Lower lobe of right lung (tissue), 2 donors: ENCODE measurements at regions not wholly inside any gene's neighbourhood (a gene's known extent, or its start where the extent isn't known, plus 50 kb on each side); places are given as distances from the start of the nearest gene placed in this dataset.

Experiments used
- ATAC-seq, 2 donors: fragments of 200-7000 bp; cut with Tn5 transposase; one replicate each; pipeline ENCODE4 v1.9.1; 2020 to 2022; ENCODE audit warnings: mild to moderate bottlenecking in 2 of 2, moderate library complexity in 2 of 2
- DNase-seq: peaks from one replicate; pipeline ENCODE4 v3.0.0-alpha.2; 2020
- H3K27ac ChIP-seq: fragments of 200-600 bp; one replicate; pipeline ENCODE4 v1.8.0; 2022
- H3K27me3 ChIP-seq: fragments of 200-600 bp; one replicate; pipeline ENCODE4 v1.8.0; 2022; ENCODE audit warnings: low read depth
- H3K36me3 ChIP-seq: fragments of 200-600 bp; one replicate; pipeline ENCODE4 v1.8.0; 2022; ENCODE audit warnings: mild to moderate bottlenecking
- H3K4me1 ChIP-seq: fragments of 200-600 bp; one replicate; pipeline ENCODE4 v1.8.0; 2022
- H3K4me3 ChIP-seq: fragments of 200-600 bp; one replicate; pipeline ENCODE4 v1.8.0; 2022; ENCODE audit warnings: mild to moderate bottlenecking
- H3K9me3 ChIP-seq: fragments of 200-600 bp; one replicate; pipeline ENCODE4 v1.8.0; 2022
- CTCF ChIP-seq: fragments of 200-600 bp; IDR thresholded peaks from one replicate; pipeline ENCODE4 v1.8.0; 2022; ENCODE audit warnings: antibody characterized with exemption, mild to moderate bottlenecking
- intact Hi-C: fragments of 100-400 bp; cut with DNase I; formaldehyde crosslinking; loops from one replicate; pipeline ENCODE4 v1.11.0; 2022
- donor health status: DM: no; HTN: yes; CAD: no; lungs with severe emphysema.

GRCh38 chr15:98025237-98025636 lies 64.7 kb downstream of the ARRDC4 start:
- no peaks in the 10 kb centered on the region for H3K27me3 ChIP-seq
- intact Hi-C loops: no loop called here
- no peaks in the 10 kb centered on the region for H3K9me3 ChIP-seq
- peak in 1 of 2 donors; percentile 50 for ATAC-seq
- no peaks in the 10 kb centered on the region for H3K36me3 ChIP-seq
- TF ChIP-seq CTCF: no peak
- H3K27ac ChIP-seq: no peak overlapping the region
- no peaks in the 10 kb centered on the region for H3K4me1 ChIP-seq
- no peak overlapping the region for H3K4me3 ChIP-seq
- DNase-seq: no peak

DNA sequence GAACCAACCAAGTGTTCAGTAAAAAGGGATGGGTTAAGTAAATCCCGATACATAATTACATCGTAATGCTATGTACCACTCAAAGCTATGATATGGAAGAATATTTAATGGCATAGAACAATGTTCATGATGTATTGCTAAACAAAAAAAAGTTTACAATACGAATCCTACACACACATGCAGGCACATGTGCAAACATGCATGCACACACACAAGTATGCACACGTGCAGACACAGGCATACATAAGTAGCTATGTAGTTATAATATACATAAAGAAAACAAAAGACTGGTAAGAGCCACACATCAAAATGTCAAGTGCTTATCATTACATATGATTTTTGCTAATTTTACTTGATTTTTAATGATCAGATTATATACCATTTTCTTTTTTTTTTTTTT lies 74.2 kb downstream of the ARRDC4 start:
- ATAC-seq (no peak), DNase-seq (no peak)
- H3K4me3 ChIP-seq: no peak overlapping the region
- no peaks in the 10 kb centered on the region for H3K9me3 ChIP-seq
- H3K4me1 ChIP-seq: no peaks in the 10 kb centered on the region
- no peaks in the 10 kb centered on the region for H3K36me3 ChIP-seq
- no peaks in the 10 kb centered on the region for H3K27me3 ChIP-seq
- intact Hi-C loops: no loop called here
- TF ChIP-seq CTCF: no peak
- no peak overlapping the region for H3K27ac ChIP-seq

DNA sequence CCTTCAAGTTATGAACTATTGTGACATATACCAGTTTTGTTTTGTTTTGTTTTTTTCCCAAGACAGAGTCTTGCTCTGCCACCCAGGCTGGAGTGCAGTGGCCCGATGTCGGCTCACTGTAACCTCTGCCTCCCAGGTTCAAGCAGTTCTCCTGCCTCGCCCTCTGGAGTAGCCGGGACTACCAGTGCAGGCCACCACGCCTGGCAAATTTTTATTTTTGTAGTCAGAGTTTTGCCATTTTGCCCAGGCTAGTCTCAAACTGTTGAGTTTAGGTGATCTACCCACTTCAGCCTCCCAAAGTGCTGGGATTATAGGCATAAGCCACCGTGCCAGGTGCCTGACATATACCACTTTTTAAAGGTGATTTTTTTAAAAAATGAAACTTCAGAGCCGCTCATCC lies 74.6 kb downstream of the ARRDC4 start:
- H3K4me1 ChIP-seq: no peaks in the 10 kb centered on the region
- H3K27me3 ChIP-seq: no peaks in the 10 kb centered on the region
- no peak overlapping the region for H3K4me3 ChIP-seq
- no peaks in the 10 kb centered on the region for H3K36me3 ChIP-seq
- H3K27ac ChIP-seq: no peak overlapping the region
- no peak for TF ChIP-seq CTCF
- intact Hi-C loops: no loop called here
- ATAC-seq (no peak), DNase-seq (no peak)
- no peaks in the 10 kb centered on the region for H3K9me3 ChIP-seq

- TF ChIP-seq CTCF: no peak
- Histone ChIP-seq H3K4me1 (no peaks in the 10 kb centered on the region), H3K9me3 (no peaks in the 10 kb centered on the region), H3K27me3 (no peaks in the 10 kb centered on the region), H3K4me3 (no peak overlapping the region), H3K36me3 (no peaks in the 10 kb centered on the region), H3K27ac (no peak overlapping the region)
- DNase-seq (no peak), ATAC-seq (no peak)
- intact Hi-C loops: no loop called here
Measured at GRCh38 chr15:98035577-98036010, 75.1 kb downstream of the ARRDC4 start.

- Histone ChIP-seq H3K27me3 (no peaks in the 10 kb centered on the region), H3K4me3 (no peak overlapping the region), H3K9me3 (no peaks in the 10 kb centered on the region), H3K36me3 (no peaks in the 10 kb centered on the region), H3K4me1 (no peaks in the 10 kb centered on the region), H3K27ac (no peak overlapping the region)
- TF ChIP-seq CTCF: no peak
- ATAC-seq (no peak), DNase-seq (no peak)
- intact Hi-C loops: no loop called here
Measured at GRCh38 chr15:98039596-98039995, 79.1 kb downstream of the ARRDC4 start.

GRCh38 chr15:98040146-98040545 lies 79.6 kb downstream of the ARRDC4 start:
- DNase-seq: no peak
- no peak for TF ChIP-seq CTCF
- Histone ChIP-seq H3K27ac (no peak overlapping the region), H3K4me1 (no peaks in the 10 kb centered on the region), H3K27me3 (no peaks in the 10 kb centered on the region), H3K4me3 (no peak overlapping the region), H3K9me3 (no peaks in the 10 kb centered on the region), H3K36me3 (no peaks in the 10 kb centered on the region)
- no peak for ATAC-seq
- intact Hi-C loops: no loop called here
